GM23338 (cell line): ENCODE measurements at regions not wholly inside any gene's neighbourhood (a gene's known extent, or its start where the extent isn't known, plus 50 kb on each side); places are given as distances from the start of the nearest gene placed in this dataset.

Source experiments
- ATAC-seq: fragments of 200-7000 bp; cut with Tn5 transposase; 3 replicates; pipeline ENCODE4 v1.9.1; 2020
- DNase-seq: peaks from one replicate; pipeline ENCODE4 v3.0.0-alpha.2; 2015; ENCODE audit warnings: low spot score
- H2AFZ ChIP-seq: fragments of 200-600 bp; sonication (generic); 2 replicates; pipeline ENCODE4 v1.8.0; 2016; ENCODE audit warnings: antibody characterized with exemption, mild to moderate bottlenecking, moderate library complexity
- H3F3A ChIP-seq: fragments of 200-600 bp; sonication (generic); replicated peaks from 2 replicates; pipeline ENCODE4 v1.8.0; 2017; ENCODE audit warnings: antibody characterized with exemption, mixed run types, low read depth
- H3K27ac ChIP-seq: fragments of 200-600 bp; sonication (generic); 2 replicates; pipeline ENCODE4 v1.6.1; 2016; ENCODE audit warnings: low read depth
- H3K27me3 ChIP-seq: fragments of 200-600 bp; sonication (generic); 2 replicates; pipeline ENCODE4 v1.8.0; 2016; ENCODE audit warnings: mild to moderate bottlenecking, mixed run types, moderate library complexity; ENCODE audit not compliant: insufficient read depth
- H3K36me3 ChIP-seq: fragments of 200-600 bp; sonication (generic); 2 replicates; pipeline ENCODE4 v1.8.0; 2016; ENCODE audit warnings: mild to moderate bottlenecking; ENCODE audit not compliant: insufficient read depth
- H3K4me1 ChIP-seq: fragments of 200-600 bp; sonication (generic); 2 replicates; pipeline ENCODE4 v1.8.0; 2016; ENCODE audit warnings: mild to moderate bottlenecking, moderate library complexity; ENCODE audit not compliant: insufficient read depth
- H3K4me2 ChIP-seq: fragments of 200-600 bp; sonication (generic); 2 replicates; pipeline ENCODE4 v1.7.1; 2017; ENCODE audit warnings: mixed run types
- H3K4me3 ChIP-seq: fragments of 200-600 bp; sonication (generic); 2 replicates; pipeline ENCODE4 v1.6.1; 2016; ENCODE audit warnings: mixed run types
- H3K79me2 ChIP-seq: fragments of 200-600 bp; sonication (generic); replicated peaks from 2 replicates; pipeline ENCODE4 v1.8.0; 2017; ENCODE audit warnings: mild to moderate bottlenecking; ENCODE audit not compliant: insufficient read depth
- H3K9me2 ChIP-seq: fragments of 200-600 bp; sonication (generic); 2 replicates; pipeline ENCODE4 v1.8.0; 2017; ENCODE audit not compliant: insufficient read depth
- H4K20me1 ChIP-seq: fragments of 200-600 bp; sonication (generic); replicated peaks from 2 replicates; pipeline ENCODE4 v1.8.0; 2017; ENCODE audit warnings: mild to moderate bottlenecking; ENCODE audit not compliant: insufficient read depth
- H3K27ac Mint-ChIP-seq: 2 replicates; pipeline ENCODE4 v1.8.0; 2020; ENCODE audit warnings: inconsistent platforms, mild to moderate bottlenecking, moderate library complexity, mixed read lengths
- H3K27me3 Mint-ChIP-seq: 3 replicates; pipeline ENCODE4 v1.8.0; 2022; ENCODE audit warnings: low read depth, mild to moderate bottlenecking, moderate library complexity, mixed read lengths, inconsistent platforms; ENCODE audit not compliant: insufficient read depth, poor library complexity
- H3K36me3 Mint-ChIP-seq: 3 replicates; pipeline ENCODE4 v1.8.0; 2021; ENCODE audit warnings: low read depth, mild to moderate bottlenecking, inconsistent platforms, moderate library complexity, mixed read lengths
- H3K4me1 Mint-ChIP-seq: 3 replicates; pipeline ENCODE4 v1.8.0; 2020; ENCODE audit warnings: mild to moderate bottlenecking, inconsistent platforms, mixed read lengths
- H3K4me3 Mint-ChIP-seq: 3 replicates; pipeline ENCODE4 v1.8.0; 2021; ENCODE audit warnings: moderate library complexity, mild to moderate bottlenecking, inconsistent platforms, mixed read lengths
- H3K9me3 Mint-ChIP-seq: 3 replicates; pipeline ENCODE4 v1.8.0; 2020; ENCODE audit warnings: moderate library complexity, mild to moderate bottlenecking, inconsistent platforms, mixed read lengths
- EZH2 ChIP-seq: fragments of 200-600 bp; sonication (generic); IDR thresholded peaks from one replicate; pipeline ENCODE4 v1.8.0; 2017; ENCODE audit warnings: antibody characterized with exemption, mild to moderate bottlenecking, low read depth; ENCODE audit not compliant: unreplicated experiment
- EZH2phosphoT487 ChIP-seq: fragments of 200-600 bp; sonication (generic); IDR thresholded peaks from one replicate; pipeline ENCODE4 v1.8.1; 2018; ENCODE audit warnings: antibody characterized with exemption; ENCODE audit not compliant: unreplicated experiment
- NANOG ChIP-seq: IDR thresholded peaks from 2 replicates; pipeline ENCODE4 v1.6.1; 2016; ENCODE audit warnings: antibody characterized with exemption, borderline replicate concordance
- REST ChIP-seq: IDR thresholded peaks from one replicate; pipeline ENCODE4 v1.6.1; 2018; ENCODE audit warnings: antibody characterized with exemption; ENCODE audit not compliant: unreplicated experiment
- STAT1 ChIP-seq: IDR thresholded peaks from one replicate; pipeline ENCODE4 v1.6.1; 2016; ENCODE audit warnings: antibody characterized with exemption; ENCODE audit not compliant: unreplicated experiment
- ZNF114 ChIP-seq: fragments of 250-450 bp; sonication (Bioruptor Pico); IDR thresholded peaks from 2 replicates; pipeline ENCODE4 v1.5.0; 2020; ENCODE audit warnings: mild to moderate bottlenecking, moderate library complexity
- ZNF331 ChIP-seq: fragments of 250-450 bp; sonication (Bioruptor Pico); IDR thresholded peaks from 2 replicates; pipeline ENCODE4 v1.5.0; 2020; ENCODE audit warnings: low read depth, mild to moderate bottlenecking, moderate library complexity
- TF ChIP-seq, protein P1 (sequence below): fragments of 250-450 bp; sonication (Bioruptor Pico); IDR thresholded peaks from 2 replicates; pipeline ENCODE4 v1.5.0; 2020; ENCODE audit warnings: mild to moderate bottlenecking, moderate library complexity

GRCh38 chr9:109974918-109975276 lies 194.9 kb downstream of the PALM2AKAP2 start:
- ATAC-seq: no peak
- Histone ChIP-seq H3F3A (no peaks in the 10 kb centered on the region), H4K20me1 (no peaks in the 10 kb centered on the region), H3K27me3 (no peaks in the 10 kb centered on the region), H2AFZ (no peak overlapping the region), H3K4me1 (no peaks in the 10 kb centered on the region), H3K4me3 (no peak overlapping the region), H3K36me3 (no peaks in the 10 kb centered on the region), H3K4me2 (no peak overlapping the region), H3K27ac (no peak overlapping the region), H3K79me2 (no peaks in the 10 kb centered on the region), H3K9me2 (peaks cover 5% of the 10 kb centered on the region; the same call in 1 of the 2 replicates)
- no peak for DNase-seq
- Mint-ChIP-seq H3K27me3 (peaks cover 2% of the 10 kb centered on the region), H3K4me3 (no peak overlapping the region), H3K4me1 (no peaks in the 10 kb centered on the region), H3K27ac (no peak overlapping the region), H3K9me3 (no peaks in the 10 kb centered on the region), H3K36me3 (no peaks in the 10 kb centered on the region)
- TF ChIP-seq ZNF114 (CRISPR knock-in tag): no peak
- TF ChIP-seq ZNF331: no peak

DNA sequence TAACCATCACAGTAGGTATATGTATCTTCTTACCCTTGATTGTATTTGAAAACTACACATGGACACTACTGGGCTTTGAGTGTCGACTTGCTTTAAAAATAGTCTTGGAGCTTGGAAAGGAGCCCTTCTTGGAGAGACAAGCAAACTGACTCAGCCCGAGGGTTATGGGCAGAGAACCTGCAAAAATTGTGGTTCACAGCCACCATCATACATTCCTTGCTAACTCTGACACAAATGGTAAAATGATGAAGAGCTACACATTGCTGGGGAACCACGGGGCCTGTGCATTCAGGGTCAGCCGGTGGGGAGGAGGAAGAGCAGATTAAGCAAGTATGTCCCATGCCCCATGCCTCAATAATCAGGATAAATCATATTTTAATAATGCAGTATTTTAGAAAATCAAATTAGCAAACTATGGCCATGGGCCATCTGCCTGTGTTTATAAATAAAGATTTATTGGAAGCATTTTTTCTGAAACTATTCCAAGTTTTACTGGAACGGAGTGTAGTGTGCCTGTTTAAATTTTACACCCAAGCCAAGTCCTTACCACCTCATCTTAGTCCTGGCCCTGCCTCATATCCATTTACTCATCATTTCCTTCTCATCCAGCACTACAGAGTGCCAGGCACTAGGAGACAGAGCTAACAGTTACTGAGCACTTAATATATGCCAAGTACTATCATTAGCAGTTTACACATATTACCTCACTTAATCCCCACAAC lies 195.7 kb downstream of the PALM2AKAP2 start:
- DNase-seq (no peak), ATAC-seq (no peak)
- Histone ChIP-seq H3K4me2 (no peak overlapping the region), H2AFZ (no peak overlapping the region), H4K20me1 (no peaks in the 10 kb centered on the region), H3K36me3 (no peaks in the 10 kb centered on the region), H3K9me2 (peaks cover 5% of the 10 kb centered on the region; the same call in 1 of the 2 replicates), H3K27me3 (no peaks in the 10 kb centered on the region), H3K4me1 (no peaks in the 10 kb centered on the region), H3K27ac (no peak overlapping the region), H3F3A (no peaks in the 10 kb centered on the region), H3K79me2 (no peaks in the 10 kb centered on the region), H3K4me3 (no peak overlapping the region)
- H3K4me1 Mint-ChIP-seq: no peaks in the 10 kb centered on the region
- peaks cover 2% of the 10 kb centered on the region for H3K27me3 Mint-ChIP-seq
- no peaks in the 10 kb centered on the region for H3K9me3 Mint-ChIP-seq
- no peaks in the 10 kb centered on the region for H3K36me3 Mint-ChIP-seq
- no peak overlapping the region for H3K4me3 Mint-ChIP-seq
- H3K27ac Mint-ChIP-seq: no peak overlapping the region
- TF ChIP-seq, protein P1, sequence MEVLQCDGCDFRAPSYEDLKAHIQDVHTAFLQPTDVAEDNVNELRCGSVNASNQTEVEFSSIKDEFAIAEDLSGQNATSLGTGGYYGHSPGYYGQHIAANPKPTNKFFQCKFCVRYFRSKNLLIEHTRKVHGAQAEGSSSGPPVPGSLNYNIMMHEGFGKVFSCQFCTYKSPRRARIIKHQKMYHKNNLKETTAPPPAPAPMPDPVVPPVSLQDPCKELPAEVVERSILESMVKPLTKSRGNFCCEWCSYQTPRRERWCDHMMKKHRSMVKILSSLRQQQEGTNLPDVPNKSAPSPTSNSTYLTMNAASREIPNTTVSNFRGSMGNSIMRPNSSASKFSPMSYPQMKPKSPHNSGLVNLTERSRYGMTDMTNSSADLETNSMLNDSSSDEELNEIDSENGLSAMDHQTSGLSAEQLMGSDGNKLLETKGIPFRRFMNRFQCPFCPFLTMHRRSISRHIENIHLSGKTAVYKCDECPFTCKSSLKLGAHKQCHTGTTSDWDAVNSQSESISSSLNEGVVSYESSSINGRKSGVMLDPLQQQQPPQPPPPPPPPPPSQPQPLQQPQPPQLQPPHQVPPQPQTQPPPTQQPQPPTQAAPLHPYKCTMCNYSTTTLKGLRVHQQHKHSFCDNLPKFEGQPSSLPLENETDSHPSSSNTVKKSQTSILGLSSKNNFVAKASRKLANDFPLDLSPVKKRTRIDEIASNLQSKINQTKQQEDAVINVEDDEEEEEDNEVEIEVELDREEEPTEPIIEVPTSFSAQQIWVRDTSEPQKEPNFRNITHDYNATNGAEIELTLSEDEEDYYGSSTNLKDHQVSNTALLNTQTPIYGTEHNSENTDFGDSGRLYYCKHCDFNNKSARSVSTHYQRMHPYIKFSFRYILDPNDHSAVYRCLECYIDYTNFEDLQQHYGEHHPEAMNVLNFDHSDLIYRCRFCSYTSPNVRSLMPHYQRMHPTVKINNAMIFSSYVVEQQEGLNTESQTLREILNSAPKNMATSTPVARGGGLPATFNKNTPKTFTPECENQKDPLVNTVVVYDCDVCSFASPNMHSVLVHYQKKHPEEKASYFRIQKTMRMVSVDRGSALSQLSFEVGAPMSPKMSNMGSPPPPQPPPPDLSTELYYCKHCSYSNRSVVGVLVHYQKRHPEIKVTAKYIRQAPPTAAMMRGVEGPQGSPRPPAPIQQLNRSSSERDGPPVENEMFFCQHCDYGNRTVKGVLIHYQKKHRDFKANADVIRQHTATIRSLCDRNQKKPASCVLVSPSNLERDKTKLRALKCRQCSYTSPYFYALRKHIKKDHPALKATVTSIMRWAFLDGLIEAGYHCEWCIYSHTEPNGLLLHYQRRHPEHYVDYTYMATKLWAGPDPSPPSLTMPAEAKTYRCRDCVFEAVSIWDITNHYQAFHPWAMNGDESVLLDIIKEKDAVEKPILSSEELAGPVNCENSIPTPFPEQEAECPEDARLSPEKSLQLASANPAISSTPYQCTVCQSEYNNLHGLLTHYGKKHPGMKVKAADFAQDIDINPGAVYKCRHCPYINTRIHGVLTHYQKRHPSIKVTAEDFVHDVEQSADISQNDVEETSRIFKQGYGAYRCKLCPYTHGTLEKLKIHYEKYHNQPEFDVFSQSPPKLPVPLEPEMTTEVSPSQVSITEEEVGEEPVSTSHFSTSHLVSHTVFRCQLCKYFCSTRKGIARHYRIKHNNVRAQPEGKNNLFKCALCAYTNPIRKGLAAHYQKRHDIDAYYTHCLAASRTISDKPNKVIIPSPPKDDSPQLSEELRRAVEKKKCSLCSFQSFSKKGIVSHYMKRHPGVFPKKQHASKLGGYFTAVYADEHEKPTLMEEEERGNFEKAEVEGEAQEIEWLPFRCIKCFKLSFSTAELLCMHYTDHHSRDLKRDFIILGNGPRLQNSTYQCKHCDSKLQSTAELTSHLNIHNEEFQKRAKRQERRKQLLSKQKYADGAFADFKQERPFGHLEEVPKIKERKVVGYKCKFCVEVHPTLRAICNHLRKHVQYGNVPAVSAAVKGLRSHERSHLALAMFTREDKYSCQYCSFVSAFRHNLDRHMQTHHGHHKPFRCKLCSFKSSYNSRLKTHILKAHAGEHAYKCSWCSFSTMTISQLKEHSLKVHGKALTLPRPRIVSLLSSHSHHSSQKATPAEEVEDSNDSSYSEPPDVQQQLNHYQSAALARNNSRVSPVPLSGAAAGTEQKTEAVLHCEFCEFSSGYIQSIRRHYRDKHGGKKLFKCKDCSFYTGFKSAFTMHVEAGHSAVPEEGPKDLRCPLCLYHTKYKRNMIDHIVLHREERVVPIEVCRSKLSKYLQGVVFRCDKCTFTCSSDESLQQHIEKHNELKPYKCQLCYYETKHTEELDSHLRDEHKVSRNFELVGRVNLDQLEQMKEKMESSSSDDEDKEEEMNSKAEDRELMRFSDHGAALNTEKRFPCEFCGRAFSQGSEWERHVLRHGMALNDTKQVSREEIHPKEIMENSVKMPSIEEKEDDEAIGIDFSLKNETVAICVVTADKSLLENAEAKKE (CRISPR knock-in tag): no peak
- TF ChIP-seq STAT1: no peak
- TF ChIP-seq ZNF331: no peak
- TF ChIP-seq ZNF114 (CRISPR knock-in tag): no peak
- TF ChIP-seq REST: no peak
- no peak for TF ChIP-seq EZH2
- no peak for TF ChIP-seq EZH2phosphoT487
- no peak for TF ChIP-seq NANOG
